ENCODE measurements at regions not wholly inside any gene's neighbourhood (a gene's known extent, or its start where the extent isn't known, plus 50 kb on each side); places are given as distances from the start of the nearest gene placed in this dataset.
A peak's percentile ranks its signal among the peaks of the same experiment; 100 is the strongest.
"Not testable (repeated sequence)": the region's sequence is repeated elsewhere in the genome, so short reads cannot be mapped to it uniquely, and the experiment has no call there.

GRCh38 chr2:182548031-182548950, 121.5 kb upstream of the PDE1A start:
- peak; percentile 35 for DNase-seq (ENCODE audit: low read depth)

GRCh38 chr2:182550234-182550633, 123.4 kb upstream of the PDE1A start:
- no peak for DNase-seq (ENCODE audit: low read depth)

DNA sequence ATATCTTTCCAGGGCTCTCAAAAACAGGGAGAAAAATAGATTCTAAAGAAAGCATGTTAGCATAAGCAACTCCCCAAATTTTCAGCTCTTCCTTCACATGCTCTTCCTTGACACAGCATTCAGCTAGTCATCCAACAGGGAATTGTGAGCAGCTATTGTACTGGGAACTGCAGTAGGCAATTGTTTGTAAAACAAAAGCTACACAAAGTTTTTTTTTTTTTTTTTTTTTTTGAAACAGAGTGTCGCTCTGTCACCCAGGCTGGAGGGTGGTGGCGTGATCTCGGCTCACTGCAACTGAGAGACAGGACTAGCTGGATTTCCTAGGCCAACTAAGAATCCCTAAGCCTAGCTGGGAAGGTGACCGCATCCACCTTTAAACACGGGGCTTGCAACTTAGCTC, 125.4 kb upstream of the PDE1A start:
- DNase-seq (ENCODE audit: low read depth) = not testable (repeated sequence)

DNA sequence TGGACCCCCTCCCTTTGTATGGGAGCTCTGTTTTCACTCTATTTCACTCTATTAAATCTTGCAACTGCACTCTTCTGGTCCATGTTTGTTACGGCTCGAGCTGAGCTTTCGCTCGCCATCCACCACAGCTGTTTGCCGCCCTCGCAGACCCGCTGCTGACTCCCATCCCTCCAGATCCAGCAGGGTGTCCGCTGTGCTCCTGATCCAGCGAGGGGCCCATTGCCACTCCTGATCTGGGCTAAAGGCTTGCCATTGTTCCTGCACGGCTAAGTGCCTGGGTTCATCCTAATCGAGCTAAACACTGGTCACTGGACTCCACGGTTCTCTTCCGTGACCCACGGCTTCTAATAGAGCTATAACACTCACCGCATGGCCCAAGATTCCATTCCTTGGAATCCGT, 125.9 kb upstream of the PDE1A start:
- DNase-seq (ENCODE audit: low read depth) = not testable (repeated sequence)

DNA sequence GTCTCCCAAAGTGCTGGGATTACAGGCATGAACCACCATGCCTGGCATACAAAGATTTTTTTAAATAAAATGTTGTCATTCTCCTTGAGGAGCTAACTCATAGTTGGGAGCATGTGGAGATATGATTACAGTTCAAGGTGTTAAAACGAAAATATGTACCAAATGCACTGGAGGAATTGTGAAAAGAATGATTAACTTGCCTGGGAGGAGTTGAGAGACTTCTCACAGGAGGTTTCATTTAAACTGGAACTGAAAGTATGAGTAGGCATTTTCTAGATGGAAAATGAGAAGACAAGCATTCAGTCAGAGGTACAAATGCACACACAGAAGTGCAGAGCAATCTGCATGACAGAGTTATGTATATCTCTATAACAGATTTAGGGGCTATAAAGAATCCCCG, 126.6 kb upstream of the PDE1A start:
- DNase-seq (ENCODE audit: low read depth) = no peak

GRCh38 chr2:182554950-182555349, 128.1 kb upstream of the PDE1A start:
- no peak for DNase-seq (ENCODE audit: low read depth)

- DNase-seq (ENCODE audit: low read depth) = no peak
Observed at GRCh38 chr2:182558564-182558963, 131.7 kb upstream of the PDE1A start.

DNA sequence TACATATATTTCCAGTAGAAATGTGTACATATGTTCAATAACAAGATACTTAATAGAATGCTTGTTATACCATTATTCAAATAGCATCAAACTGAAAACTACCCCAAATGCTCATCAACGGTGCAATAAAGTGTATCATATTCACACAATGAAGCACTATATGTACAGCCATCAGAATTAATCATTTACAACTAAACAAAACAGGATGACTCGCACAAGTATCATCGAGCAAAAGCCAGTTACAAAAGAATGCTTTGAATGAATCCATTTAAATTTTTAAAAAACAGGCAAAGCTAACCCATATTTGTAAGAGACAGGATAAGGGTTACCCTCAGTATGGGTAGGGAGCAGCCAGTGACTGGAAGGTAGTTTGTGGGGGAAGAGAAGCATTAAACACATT, 132.8 kb upstream of the PDE1A start:
- DNase-seq (ENCODE audit: low read depth) = no peak

GRCh38 chr2:182565911-182566567, 139.2 kb upstream of the PDE1A start:
- DNase-seq (ENCODE audit: low read depth) = no peak

DNA sequence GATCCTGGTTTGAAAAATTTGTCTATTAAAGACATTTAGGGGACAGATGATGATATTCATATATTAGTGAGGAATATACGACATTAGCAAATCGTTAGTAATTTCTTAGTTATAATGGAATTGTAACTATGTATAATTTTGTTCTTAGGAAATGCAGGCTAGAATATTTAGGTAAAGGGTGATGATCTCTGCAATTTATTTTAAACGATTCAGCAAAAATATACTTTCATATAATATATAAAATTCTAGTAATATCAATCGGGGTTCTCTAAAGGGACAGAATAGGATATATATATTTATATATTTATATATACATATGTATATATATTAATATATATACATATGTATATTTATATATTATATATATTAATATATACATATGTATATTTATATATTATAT, 142.5 kb upstream of the DNAJC10 start:
- DNase-seq (ENCODE audit: low read depth) = no peak

- DNase-seq (ENCODE audit: low read depth) = no peak
Observed at GRCh38 chr2:182577816-182578215, 138.2 kb upstream of the DNAJC10 start.

DNA sequence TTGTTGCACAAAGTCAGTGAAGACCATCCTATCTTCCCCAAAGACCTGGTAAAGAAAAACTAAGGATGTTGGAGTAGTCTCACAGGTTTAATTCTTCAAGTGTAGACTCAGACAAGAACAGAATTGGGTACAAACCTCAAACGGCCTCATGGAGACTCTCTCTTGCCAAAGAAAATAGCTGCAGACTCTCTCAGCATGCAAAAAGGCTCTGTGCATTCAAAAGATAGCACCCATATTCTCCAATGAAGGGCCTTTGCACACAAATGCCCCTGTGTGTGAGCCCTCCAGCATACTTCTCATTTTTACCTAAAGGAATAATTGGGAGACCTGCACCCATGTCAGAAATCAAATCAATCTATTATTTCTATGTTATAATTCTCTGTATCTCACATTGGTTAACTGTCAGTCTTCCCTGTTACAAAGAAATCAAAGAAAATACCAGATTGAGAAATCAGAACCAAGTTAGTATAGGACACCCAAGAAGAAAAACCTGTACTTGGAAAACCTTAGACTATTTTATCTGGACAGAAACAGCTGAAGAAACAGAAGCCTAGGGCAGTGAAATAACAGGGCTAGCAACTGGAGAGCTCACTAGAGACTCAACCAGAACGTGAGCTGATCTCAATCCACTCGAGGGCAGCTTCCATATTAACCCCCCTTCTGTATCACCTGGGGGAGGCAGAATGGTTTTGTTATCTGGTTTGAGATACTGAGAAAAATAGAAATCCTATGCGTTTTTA, 134.7 kb upstream of the DNAJC10 start:
- no peak for DNase-seq (ENCODE audit: low read depth)

DNA sequence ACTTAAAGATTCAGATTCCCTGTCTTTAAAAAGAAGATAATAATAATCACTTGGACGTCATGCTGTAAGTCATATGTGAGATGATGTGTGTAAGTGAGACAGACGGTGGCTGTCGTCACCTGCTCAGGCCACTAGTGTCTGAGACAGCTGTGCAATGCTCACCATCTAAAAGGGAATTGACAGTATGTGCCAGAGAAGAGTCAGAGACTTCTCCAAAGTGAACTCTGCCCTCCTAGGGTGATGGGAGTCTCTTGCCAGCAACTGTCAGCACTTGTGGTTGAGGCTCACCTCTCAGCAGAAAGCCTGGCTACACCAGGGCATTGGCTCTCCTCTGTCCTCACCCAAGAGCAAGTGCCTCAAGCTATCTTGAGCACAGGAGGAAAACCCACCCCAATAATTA, 131.6 kb upstream of the DNAJC10 start:
- DNase-seq (ENCODE audit: low read depth) = no peak

- DNase-seq (ENCODE audit: low read depth) = peak; percentile 29
Observed at GRCh38 chr2:182585001-182585400, 131.1 kb upstream of the DNAJC10 start.

DNA sequence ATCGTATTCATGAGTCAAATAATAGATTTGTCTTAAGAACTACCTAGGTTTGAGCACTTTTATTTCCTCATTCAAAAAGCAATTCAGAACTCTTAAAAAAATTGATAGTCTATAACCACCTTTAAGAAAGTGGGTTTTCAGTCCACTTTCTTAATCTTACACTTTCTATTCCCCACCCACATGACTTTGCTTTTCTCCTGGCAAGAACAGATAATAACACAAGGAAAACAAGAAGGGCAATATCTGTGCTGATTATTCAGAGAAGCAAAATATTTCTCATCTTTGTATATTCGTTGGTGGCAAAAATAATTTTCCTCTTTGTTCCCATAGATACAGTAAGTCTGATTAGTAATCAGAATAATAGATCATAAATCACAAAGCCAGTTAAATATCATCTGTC, 130.6 kb upstream of the DNAJC10 start:
- no peak for DNase-seq (ENCODE audit: low read depth)

DNA sequence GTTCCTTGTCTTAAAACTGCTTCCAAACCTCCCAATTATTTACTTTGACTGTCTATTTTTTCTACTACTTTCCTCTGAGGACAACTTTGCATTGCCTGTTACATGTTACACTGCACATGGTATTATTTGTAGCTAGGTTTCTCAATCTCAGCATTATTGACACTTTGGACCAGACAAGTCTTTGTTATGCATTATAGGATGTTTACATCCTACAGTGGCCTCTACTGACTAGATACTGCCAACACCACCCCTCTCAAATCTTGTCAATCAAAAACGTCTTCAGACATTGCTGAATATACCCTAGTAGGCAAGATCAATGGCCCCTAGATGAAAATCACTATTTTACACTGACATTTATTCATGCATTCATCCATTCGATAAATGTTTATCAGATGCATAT, 129.6 kb upstream of the DNAJC10 start:
- no peak for DNase-seq (ENCODE audit: low read depth)

- DNase-seq (ENCODE audit: low read depth) = no peak
Observed at GRCh38 chr2:182587831-182588230, 128.2 kb upstream of the DNAJC10 start.

DNA sequence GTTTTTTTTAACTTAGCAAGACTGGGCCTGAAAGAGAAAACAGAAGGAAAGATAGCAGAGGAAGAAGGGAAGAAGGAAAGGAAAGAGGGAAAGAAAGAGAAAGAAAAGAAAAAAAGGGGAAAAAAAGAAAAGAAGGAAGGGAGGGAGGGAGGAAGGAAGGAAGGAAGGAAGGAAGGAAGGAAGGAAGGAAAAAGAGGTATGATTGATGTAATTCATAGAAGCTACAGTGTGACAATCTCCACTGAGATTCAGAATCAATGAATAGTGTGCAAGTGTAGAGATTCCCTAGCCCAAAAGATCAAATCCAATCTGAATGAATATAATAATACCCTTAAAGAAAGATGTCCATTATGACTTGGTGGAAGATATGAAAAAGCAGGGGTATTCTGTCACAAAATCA, 126.9 kb upstream of the DNAJC10 start:
- no peak for DNase-seq (ENCODE audit: low read depth)

GRCh38 chr2:182591774-182592173, 124.3 kb upstream of the DNAJC10 start:
- no peak for DNase-seq (ENCODE audit: low read depth)

DNA sequence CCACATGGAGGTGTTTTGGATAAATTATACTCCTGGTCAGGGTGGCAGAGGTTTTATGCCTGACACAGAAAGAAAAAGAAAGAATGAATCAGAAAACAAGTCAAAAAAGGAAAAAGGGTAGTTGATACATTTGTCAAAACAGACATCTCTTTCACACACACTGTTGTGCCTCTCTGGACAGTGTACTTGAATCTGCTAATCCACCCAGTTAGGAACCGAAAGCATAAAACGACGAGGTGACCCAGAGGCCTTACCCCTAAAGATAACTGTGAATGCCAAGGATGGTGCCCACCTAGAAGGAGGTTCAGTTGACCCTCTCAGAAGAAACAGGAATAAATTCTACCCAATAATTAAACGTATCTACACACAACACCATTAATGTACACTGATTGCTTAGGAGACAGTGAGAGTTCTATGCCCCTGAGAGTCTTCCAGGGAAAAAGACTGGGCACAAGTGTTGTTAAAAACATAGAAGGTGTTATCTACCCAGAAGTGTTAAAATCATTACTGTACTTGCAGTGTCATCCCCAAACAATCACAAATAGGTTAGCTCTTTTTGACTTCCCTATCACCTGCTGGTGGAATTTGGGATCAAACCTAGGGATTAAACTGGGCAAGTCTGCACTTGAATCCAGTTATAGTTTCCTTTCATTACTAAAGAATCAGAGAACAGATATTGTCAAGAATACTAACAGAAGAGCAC, 123.2 kb upstream of the DNAJC10 start:
- DNase-seq (ENCODE audit: low read depth) = no peak

DNA sequence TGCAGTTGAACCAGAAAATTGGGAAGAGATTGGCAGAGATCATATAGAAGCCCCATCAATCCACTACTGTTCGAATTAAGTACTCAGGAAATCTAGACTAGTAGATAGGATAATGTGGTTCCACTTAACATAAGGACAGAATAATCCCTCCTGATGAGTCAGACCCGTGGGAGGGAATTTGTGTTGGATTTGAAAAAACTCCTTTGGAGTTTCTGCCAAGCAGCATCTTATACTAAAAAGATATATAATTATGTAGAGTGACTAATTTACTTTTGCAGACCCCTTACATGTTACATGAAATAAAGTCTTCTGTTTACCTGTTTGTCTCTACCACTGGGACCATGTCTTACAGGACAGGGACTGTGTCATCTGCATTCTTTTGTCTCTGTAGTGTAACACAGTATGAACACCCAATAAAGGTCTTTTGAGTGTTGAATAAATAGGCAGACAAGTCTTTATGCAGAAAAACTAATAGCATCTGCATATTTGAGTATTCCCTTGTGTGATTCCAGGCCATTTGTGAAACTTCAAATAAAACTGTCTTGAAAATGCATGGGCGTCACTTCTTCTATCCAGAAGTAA, 122.6 kb upstream of the DNAJC10 start:
- no peak for DNase-seq (ENCODE audit: low read depth)

GRCh38 chr2:182594286-182594685, 121.8 kb upstream of the DNAJC10 start:
- DNase-seq (ENCODE audit: low read depth) = no peak
